GM10248 (cell line): ENCODE measurements at regions not wholly inside any gene's neighbourhood (a gene's known extent, or its start where the extent isn't known, plus 50 kb on each side); places are given as distances from the start of the nearest gene placed in this dataset.

Source experiments
- CTCF ChIA-PET: fragments of 300-600 bp; sonication (Branson Sonifier 250); formaldehyde crosslinking; extraction: SDS; loops from one replicate; lab custom pipeline; 2021; ENCODE audit warnings: antibody characterized with exemption; lab: Yijun Ruan, JAX
- POLR2A ChIA-PET: fragments of 350-650 bp; sonication (Branson Sonifier 250); formaldehyde crosslinking; extraction: SDS; loops from one replicate; lab custom pipeline; 2020; ENCODE audit warnings: antibody characterized with exemption; lab: Yijun Ruan, JAX
- DNase-seq: peaks from one replicate; pipeline ENCODE4 v3.0.0; 2012; ENCODE audit errors: extremely low spot score
- CTCF ChIP-seq: IDR thresholded peaks from 2 replicates; pipeline ENCODE4 v1.5.1; 2012; ENCODE audit warnings: mild to moderate bottlenecking, low read depth; ENCODE audit errors: extremely low read depth, missing control alignments, control extremely low read depth

GRCh38 chr1:83641796-83642443, 357.0 kb downstream of the TTLL7 start:
- TF ChIP-seq CTCF, result no peak
- POLR2A ChIA-PET, result no interaction called here
- no peak for DNase-seq
- CTCF ChIA-PET, result no interaction called here

GRCh38 chr1:83641206-83641658, 357.7 kb downstream of the TTLL7 start:
- DNase-seq, result no peak
- no peak for TF ChIP-seq CTCF
- ChIA-PET POLR2A (no interaction called here), CTCF (interaction anchor here (1.4 kb wide), 1 partner anchor 13 kb away, joined by 5 read pairs; no protein-coding TSS in a partner anchor)

GRCh38 chr1:83639785-83640184, 359.1 kb downstream of the TTLL7 start:
- POLR2A ChIA-PET, result no interaction called here
- DNase-seq, result no peak
- TF ChIP-seq CTCF, result no peak
- CTCF ChIA-PET, result interaction anchor here (1.0 to 1.4 kb wide), 3 partner anchors 12 to 18 kb away, joined by 3 to 5 read pairs (median 3); no protein-coding TSS in a partner anchor

GRCh38 chr1:83637586-83637985, 361.3 kb downstream of the TTLL7 start:
- no peak for DNase-seq
- POLR2A ChIA-PET, result no interaction called here
- TF ChIP-seq CTCF, result no peak
- CTCF ChIA-PET, result interaction anchor here (1.2 to 1.6 kb wide), 6 partner anchors 9 to 62 kb away, joined by 3 to 5 read pairs (median 4); no protein-coding TSS in a partner anchor

GRCh38 chr1:83637009-83637408, 361.9 kb downstream of the TTLL7 start:
- DNase-seq, result no peak
- no peak for TF ChIP-seq CTCF
- ChIA-PET POLR2A (no interaction called here), CTCF (interaction anchor here (1.2 to 1.6 kb wide), 6 partner anchors 10 to 62 kb away, joined by 3 to 5 read pairs (median 4); no protein-coding TSS in a partner anchor)

GRCh38 chr1:83632906-83633305, 366.0 kb downstream of the TTLL7 start:
- CTCF ChIA-PET, result no interaction called here
- no peak for TF ChIP-seq CTCF
- DNase-seq, result no peak
- POLR2A ChIA-PET, result no interaction called here

- TF ChIP-seq CTCF, result no peak
- ChIA-PET POLR2A (no interaction called here), CTCF (no interaction called here)
- no peak for DNase-seq
Measured at GRCh38 chr1:83631851-83632250, 367.1 kb downstream of the TTLL7 start.
